ENCODE measurements at regions not wholly inside any gene's neighbourhood (a gene's known extent, or its start where the extent isn't known, plus 50 kb on each side); places are given as distances from the start of the nearest gene placed in this dataset.

DNA sequence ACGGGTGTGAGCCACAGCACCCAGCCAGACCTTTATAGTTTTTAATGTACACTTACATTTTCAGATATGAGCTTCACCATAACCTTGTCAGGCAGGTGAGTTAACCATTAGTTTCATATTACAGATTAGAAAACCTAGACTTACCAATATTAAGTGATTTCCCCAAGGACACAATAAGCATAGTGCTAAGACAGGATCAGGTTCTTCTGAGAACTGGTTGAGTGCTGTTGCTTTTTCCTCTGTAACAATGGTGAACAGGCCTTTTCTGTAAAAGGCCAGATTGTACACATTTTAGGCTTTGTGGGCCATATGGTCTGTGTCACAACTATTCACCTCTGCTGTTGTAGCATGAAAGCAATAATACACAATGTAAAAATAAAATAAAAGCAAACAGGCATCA, 332.0 kb downstream of the PIK3C3 start:
- Histone ChIP-seq H3K9ac (ENCODE audit: low read length in 3 of 3) (no peak overlapping the region), H3K27me3 (ENCODE audit: control insufficient read depth, insufficient read depth, low read length) (no peaks in the 10 kb centered on the region), H3K4me1 (ENCODE audit: control insufficient read depth in 2 of 3, insufficient read depth in 2 of 3, low read depth in 1 of 3, low read length in 3 of 3) (no peaks in the 10 kb centered on the region), H3K27ac (ENCODE audit: low read depth in 2 of 2, low read length in 2 of 2) (no peak overlapping the region), H3K9me3 (ENCODE audit: control insufficient read depth in 2 of 3, insufficient read depth in 1 of 3, low read length in 3 of 3) (no peaks in the 10 kb centered on the region), H3K4me3 (ENCODE audit: low read length in 3 of 3) (no peak overlapping the region), H3K36me3 (ENCODE audit: control insufficient read depth in 2 of 3, insufficient read depth in 3 of 3, low read length in 3 of 3) (no peaks in the 10 kb centered on the region)
- DNase-seq = peak in 1 of 5 donors; percentile 35
- TF ChIP-seq, protein P1, sequence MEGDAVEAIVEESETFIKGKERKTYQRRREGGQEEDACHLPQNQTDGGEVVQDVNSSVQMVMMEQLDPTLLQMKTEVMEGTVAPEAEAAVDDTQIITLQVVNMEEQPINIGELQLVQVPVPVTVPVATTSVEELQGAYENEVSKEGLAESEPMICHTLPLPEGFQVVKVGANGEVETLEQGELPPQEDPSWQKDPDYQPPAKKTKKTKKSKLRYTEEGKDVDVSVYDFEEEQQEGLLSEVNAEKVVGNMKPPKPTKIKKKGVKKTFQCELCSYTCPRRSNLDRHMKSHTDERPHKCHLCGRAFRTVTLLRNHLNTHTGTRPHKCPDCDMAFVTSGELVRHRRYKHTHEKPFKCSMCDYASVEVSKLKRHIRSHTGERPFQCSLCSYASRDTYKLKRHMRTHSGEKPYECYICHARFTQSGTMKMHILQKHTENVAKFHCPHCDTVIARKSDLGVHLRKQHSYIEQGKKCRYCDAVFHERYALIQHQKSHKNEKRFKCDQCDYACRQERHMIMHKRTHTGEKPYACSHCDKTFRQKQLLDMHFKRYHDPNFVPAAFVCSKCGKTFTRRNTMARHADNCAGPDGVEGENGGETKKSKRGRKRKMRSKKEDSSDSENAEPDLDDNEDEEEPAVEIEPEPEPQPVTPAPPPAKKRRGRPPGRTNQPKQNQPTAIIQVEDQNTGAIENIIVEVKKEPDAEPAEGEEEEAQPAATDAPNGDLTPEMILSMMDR (IDR thresholded peaks at IDR 0.05; ENCODE audit: borderline replicate concordance, extremely low read depth, insufficient read depth) = no peak
- FAIRE-seq = no peak
- intact Hi-C loops (cut with DNase I) = no loop called here

DNA sequence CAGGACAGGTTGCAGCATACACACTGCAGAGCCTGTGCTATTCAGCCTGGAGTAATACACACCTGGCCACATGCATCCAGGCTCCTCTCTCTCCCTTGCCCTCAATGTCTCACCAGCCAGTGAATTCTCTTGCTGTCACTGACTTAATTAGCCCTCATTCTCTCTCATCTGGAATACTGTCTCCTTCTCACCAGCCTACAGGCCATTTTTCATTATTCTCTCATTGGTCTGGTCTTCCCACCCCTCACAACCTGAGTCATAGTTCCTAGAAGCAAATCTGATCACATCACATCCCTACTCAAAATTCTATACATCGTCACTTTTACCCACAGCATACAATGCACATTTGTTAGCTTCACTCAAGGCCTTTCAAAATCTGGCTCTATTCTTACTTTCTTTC, 333.1 kb downstream of the PIK3C3 start:
- FAIRE-seq = no peak
- H3K27ac ChIP-seq (ENCODE audit: low read depth in 2 of 2, low read length in 2 of 2) = no peak overlapping the region
- intact Hi-C loops (cut with DNase I) = no loop called here
- TF ChIP-seq, protein P1 (IDR thresholded peaks at IDR 0.05; ENCODE audit: borderline replicate concordance, extremely low read depth, insufficient read depth) = no peak
- H3K36me3 ChIP-seq (ENCODE audit: control insufficient read depth in 2 of 3, insufficient read depth in 3 of 3, low read length in 3 of 3) = no peaks in the 10 kb centered on the region
- no peaks in the 10 kb centered on the region for H3K4me1 ChIP-seq (ENCODE audit: control insufficient read depth in 2 of 3, insufficient read depth in 2 of 3, low read depth in 1 of 3, low read length in 3 of 3)
- DNase-seq = no peak
- no peak overlapping the region for H3K9ac ChIP-seq (ENCODE audit: low read length in 3 of 3)
- H3K9me3 ChIP-seq (ENCODE audit: control insufficient read depth in 2 of 3, insufficient read depth in 1 of 3, low read length in 3 of 3) = no peaks in the 10 kb centered on the region
- no peaks in the 10 kb centered on the region for H3K27me3 ChIP-seq (ENCODE audit: control insufficient read depth, insufficient read depth, low read length)
- H3K4me3 ChIP-seq (ENCODE audit: low read length in 3 of 3) = no peak overlapping the region

DNA sequence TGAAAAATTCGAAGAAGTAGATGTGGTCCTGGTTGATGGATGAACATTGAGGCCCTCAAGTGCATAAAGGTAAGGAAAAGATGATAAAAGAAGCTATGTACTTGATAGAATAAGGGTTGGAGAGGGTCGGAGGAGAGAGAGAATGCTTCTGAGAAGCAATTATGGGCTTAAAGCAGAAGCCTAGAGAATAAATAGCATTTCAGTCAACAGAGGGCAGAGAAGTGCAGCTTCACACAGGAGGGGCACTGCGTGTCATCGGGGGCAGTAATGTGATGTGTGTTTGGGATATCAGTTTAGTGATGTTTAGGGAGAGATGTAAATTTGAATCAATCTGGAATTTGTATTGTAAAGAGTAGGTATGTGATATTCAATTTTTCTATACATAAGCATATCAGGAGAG, 334.5 kb downstream of the PIK3C3 start:
- FAIRE-seq (no peak), DNase-seq (no peak)
- TF ChIP-seq, protein P1 (IDR thresholded peaks at IDR 0.05; ENCODE audit: borderline replicate concordance, extremely low read depth, insufficient read depth) = no peak
- no peak overlapping the region for H3K9ac ChIP-seq (ENCODE audit: low read length in 3 of 3)
- no peaks in the 10 kb centered on the region for H3K9me3 ChIP-seq (ENCODE audit: control insufficient read depth in 2 of 3, insufficient read depth in 1 of 3, low read length in 3 of 3)
- no peaks in the 10 kb centered on the region for H3K27me3 ChIP-seq (ENCODE audit: control insufficient read depth, insufficient read depth, low read length)
- H3K4me3 ChIP-seq (ENCODE audit: low read length in 3 of 3) = no peak overlapping the region
- no peaks in the 10 kb centered on the region for H3K4me1 ChIP-seq (ENCODE audit: control insufficient read depth in 2 of 3, insufficient read depth in 2 of 3, low read depth in 1 of 3, low read length in 3 of 3)
- no peak overlapping the region for H3K27ac ChIP-seq (ENCODE audit: low read depth in 2 of 2, low read length in 2 of 2)
- intact Hi-C loops (cut with DNase I) = no loop called here
- no peaks in the 10 kb centered on the region for H3K36me3 ChIP-seq (ENCODE audit: control insufficient read depth in 2 of 3, insufficient read depth in 3 of 3, low read length in 3 of 3)
